ENCODE measurements at regions not wholly inside any gene's neighbourhood (a gene's known extent, or its start where the extent isn't known, plus 50 kb on each side); places are given as distances from the start of the nearest gene placed in this dataset.

GRCh38 chr16:51822471-51822870 lies 671.4 kb upstream of the SALL1 start:
- Histone ChIP-seq H3K9me3 (no peaks in the 10 kb centered on the region), H3K36me3 (no peaks in the 10 kb centered on the region), H3K4me1 (no peaks in the 10 kb centered on the region), H3K27ac (no peak overlapping the region), H3K27me3 (no peaks in the 10 kb centered on the region), H3K4me3 (no peak overlapping the region)
- in situ Hi-C loops (cut with MboI; ENCODE audit: low pct_ligation_motif_present in 1 of 4, low pct_unique_long_range_greater_than_20kb in 1 of 4, low sequenced_read_pairs in 3 of 4) (no loop called here), intact Hi-C loops (cut with DNase I; ENCODE audit: low total_unique reads) (loop anchor here (10.0 kb wide), 1 partner anchor 1378 kb away; no protein-coding TSS in a partner anchor)
- DNase-seq, result no peak
- 58 to 78% methylated on average over 2 of the region's 2 CpGs for WGBS, 2 donors (ENCODE audit: low coverage in 1 of 2)
- TF ChIP-seq EP300 (IDR thresholded peaks at IDR 0.05; ENCODE audit: low read depth) (no peak), POLR2A (IDR thresholded peaks at IDR 0.05) (no peak), POLR2AphosphoS5 (IDR thresholded peaks at IDR 0.05) (no peak)
- TF ChIP-seq, protein P1, sequence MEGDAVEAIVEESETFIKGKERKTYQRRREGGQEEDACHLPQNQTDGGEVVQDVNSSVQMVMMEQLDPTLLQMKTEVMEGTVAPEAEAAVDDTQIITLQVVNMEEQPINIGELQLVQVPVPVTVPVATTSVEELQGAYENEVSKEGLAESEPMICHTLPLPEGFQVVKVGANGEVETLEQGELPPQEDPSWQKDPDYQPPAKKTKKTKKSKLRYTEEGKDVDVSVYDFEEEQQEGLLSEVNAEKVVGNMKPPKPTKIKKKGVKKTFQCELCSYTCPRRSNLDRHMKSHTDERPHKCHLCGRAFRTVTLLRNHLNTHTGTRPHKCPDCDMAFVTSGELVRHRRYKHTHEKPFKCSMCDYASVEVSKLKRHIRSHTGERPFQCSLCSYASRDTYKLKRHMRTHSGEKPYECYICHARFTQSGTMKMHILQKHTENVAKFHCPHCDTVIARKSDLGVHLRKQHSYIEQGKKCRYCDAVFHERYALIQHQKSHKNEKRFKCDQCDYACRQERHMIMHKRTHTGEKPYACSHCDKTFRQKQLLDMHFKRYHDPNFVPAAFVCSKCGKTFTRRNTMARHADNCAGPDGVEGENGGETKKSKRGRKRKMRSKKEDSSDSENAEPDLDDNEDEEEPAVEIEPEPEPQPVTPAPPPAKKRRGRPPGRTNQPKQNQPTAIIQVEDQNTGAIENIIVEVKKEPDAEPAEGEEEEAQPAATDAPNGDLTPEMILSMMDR (IDR thresholded peaks at IDR 0.05), result no peak

DNA sequence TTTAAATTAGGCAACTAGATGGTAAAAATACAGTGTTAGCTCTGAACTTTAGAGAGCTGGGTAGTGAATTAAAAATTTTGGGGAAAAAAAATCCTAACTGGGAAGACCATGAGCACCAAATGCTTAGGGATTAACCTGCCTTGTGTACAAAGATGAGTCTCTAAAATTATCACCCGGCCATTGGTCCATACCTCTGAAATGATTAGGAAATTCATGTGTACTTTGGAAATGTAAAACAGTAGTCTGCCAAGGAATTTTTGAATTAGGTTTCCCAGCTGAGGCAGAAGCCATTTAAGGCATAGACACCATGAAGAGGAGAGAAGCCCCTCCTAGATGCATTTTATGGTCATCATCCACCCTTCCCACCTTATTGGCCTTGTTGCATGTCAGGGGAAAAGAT lies 670.5 kb upstream of the SALL1 start:
- in situ Hi-C loops (cut with MboI; ENCODE audit: low pct_ligation_motif_present in 1 of 4, low pct_unique_long_range_greater_than_20kb in 1 of 4, low sequenced_read_pairs in 3 of 4), result no loop called here
- H3K4me3 ChIP-seq, result no peak overlapping the region
- H3K27ac ChIP-seq, result no peak overlapping the region
- intact Hi-C loops (cut with DNase I; ENCODE audit: low total_unique reads), result loop anchor here (10.0 kb wide), 1 partner anchor 1377 kb away; no protein-coding TSS in a partner anchor
- H3K27me3 ChIP-seq, result no peaks in the 10 kb centered on the region
- WGBS, 2 donors (ENCODE audit: low coverage in 1 of 2), result 80 to 88% methylated on average over 1 of the region's 1 CpG
- TF ChIP-seq, protein P1 (IDR thresholded peaks at IDR 0.05), result no peak
- no peak for TF ChIP-seq EP300 (IDR thresholded peaks at IDR 0.05; ENCODE audit: low read depth)
- TF ChIP-seq POLR2AphosphoS5 (IDR thresholded peaks at IDR 0.05), result no peak
- no peak for TF ChIP-seq POLR2A (IDR thresholded peaks at IDR 0.05)
- H3K4me1 ChIP-seq, result no peaks in the 10 kb centered on the region
- H3K9me3 ChIP-seq, result no peaks in the 10 kb centered on the region
- no peak for DNase-seq
- H3K36me3 ChIP-seq, result no peaks in the 10 kb centered on the region

DNA sequence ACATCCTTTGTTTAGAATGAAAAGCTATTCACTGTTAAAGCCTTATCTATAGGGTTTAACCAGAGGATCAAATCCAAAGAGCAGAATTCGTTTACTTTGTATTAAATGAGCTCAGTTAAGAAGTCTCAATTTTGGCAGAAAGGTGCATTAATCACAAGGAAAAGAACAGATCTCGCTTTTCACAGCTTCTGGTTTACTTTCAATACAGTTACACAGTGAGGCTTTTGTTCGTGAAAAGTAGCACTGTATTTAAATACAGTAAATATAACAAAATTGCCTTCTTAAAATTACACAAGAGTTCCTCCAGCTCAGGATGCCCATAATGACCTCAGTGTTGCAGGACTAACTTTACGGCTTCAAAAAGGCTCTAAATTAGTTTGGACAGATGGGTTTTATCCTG lies 669.1 kb upstream of the SALL1 start:
- in situ Hi-C loops (cut with MboI; ENCODE audit: low pct_ligation_motif_present in 1 of 4, low pct_unique_long_range_greater_than_20kb in 1 of 4, low sequenced_read_pairs in 3 of 4), result no loop called here
- H3K4me1 ChIP-seq, result no peaks in the 10 kb centered on the region
- TF ChIP-seq POLR2AphosphoS5 (IDR thresholded peaks at IDR 0.05) (no peak), EP300 (IDR thresholded peaks at IDR 0.05; ENCODE audit: low read depth) (no peak), POLR2A (IDR thresholded peaks at IDR 0.05) (no peak)
- TF ChIP-seq, protein P1 (IDR thresholded peaks at IDR 0.05), result no peak
- no peaks in the 10 kb centered on the region for H3K36me3 ChIP-seq
- intact Hi-C loops (cut with DNase I; ENCODE audit: low total_unique reads), result loop anchor here (10.0 kb wide), 1 partner anchor 1375 kb away; no protein-coding TSS in a partner anchor
- no peak overlapping the region for H3K27ac ChIP-seq
- DNase-seq, result no peak
- H3K27me3 ChIP-seq, result no peaks in the 10 kb centered on the region
- 20 to 33% methylated on average over 4 of the region's 4 CpGs for WGBS, 2 donors (ENCODE audit: low coverage in 1 of 2)
- no peak overlapping the region for H3K4me3 ChIP-seq
- H3K9me3 ChIP-seq, result no peaks in the 10 kb centered on the region

- H3K27ac ChIP-seq, result no peak overlapping the region
- in situ Hi-C loops (cut with MboI; ENCODE audit: low pct_ligation_motif_present in 1 of 4, low pct_unique_long_range_greater_than_20kb in 1 of 4, low sequenced_read_pairs in 3 of 4) (no loop called here), intact Hi-C loops (cut with DNase I; ENCODE audit: low total_unique reads) (no loop called here)
- no peaks in the 10 kb centered on the region for H3K36me3 ChIP-seq
- H3K4me1 ChIP-seq, result no peaks in the 10 kb centered on the region
- H3K4me3 ChIP-seq, result no peak overlapping the region
- DNase-seq, result peak; percentile 15
- WGBS, 2 donors (ENCODE audit: low coverage in 1 of 2), result 52% methylated on average over 4 of the region's 4 CpGs; no CpG with 5 or more reads in 1 of the 2 donors
- no peak for TF ChIP-seq EP300 (IDR thresholded peaks at IDR 0.05; ENCODE audit: low read depth)
- TF ChIP-seq, protein P1 (IDR thresholded peaks at IDR 0.05), result peak; percentile 22 to 38 (median 29)
- H3K27me3 ChIP-seq, result no peaks in the 10 kb centered on the region
- H3K9me3 ChIP-seq, result no peaks in the 10 kb centered on the region
Measured at GRCh38 chr16:51818342-51818944, 667.4 kb upstream of the SALL1 start.

Data from transverse colon (tissue), 4 donors.